Stimulated activated CD8-positive, alpha-beta memory T cell treated with anti-CD3 and anti-CD28 coated beads, Interleukin-7, amount 100 ng/mL, for 4 hours (primary cell): ENCODE measurements at regions not wholly inside any gene's neighbourhood (a gene's known extent, or its start where the extent isn't known, plus 50 kb on each side); places are given as distances from the start of the nearest gene placed in this dataset.

Experiments used
- DNase-seq, 2 donors: peaks; one replicate each; pipeline ENCODE4 v3.0.0-alpha.2; 2020; ENCODE audit warnings: low read depth in 2 of 2

DNA sequence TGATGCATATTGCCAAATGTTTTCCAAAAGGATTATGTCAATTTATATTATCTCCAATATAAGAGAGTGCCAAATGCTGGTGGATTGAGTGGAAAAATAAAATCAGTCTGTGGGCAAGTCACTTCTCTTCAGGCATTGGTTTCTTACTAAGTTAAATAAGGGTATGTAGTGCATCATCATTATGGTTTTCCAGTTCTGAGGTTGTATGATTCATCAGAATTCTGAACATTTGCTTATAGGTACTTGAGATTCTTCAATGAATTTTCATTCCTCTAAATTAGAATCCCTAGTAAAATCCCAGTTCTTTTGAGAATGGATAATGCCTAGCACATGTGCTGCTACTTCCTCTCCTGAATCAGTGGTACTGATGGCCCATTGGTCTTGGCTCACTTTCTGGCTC is 188.9 kb upstream of the OSR1 start:
- DNase-seq, result no peak

GRCh38 chr2:19545507-19545906 is 187.1 kb upstream of the OSR1 start:
- no peak for DNase-seq

GRCh38 chr2:19543663-19544383 is 185.4 kb upstream of the OSR1 start:
- no peak for DNase-seq

DNA sequence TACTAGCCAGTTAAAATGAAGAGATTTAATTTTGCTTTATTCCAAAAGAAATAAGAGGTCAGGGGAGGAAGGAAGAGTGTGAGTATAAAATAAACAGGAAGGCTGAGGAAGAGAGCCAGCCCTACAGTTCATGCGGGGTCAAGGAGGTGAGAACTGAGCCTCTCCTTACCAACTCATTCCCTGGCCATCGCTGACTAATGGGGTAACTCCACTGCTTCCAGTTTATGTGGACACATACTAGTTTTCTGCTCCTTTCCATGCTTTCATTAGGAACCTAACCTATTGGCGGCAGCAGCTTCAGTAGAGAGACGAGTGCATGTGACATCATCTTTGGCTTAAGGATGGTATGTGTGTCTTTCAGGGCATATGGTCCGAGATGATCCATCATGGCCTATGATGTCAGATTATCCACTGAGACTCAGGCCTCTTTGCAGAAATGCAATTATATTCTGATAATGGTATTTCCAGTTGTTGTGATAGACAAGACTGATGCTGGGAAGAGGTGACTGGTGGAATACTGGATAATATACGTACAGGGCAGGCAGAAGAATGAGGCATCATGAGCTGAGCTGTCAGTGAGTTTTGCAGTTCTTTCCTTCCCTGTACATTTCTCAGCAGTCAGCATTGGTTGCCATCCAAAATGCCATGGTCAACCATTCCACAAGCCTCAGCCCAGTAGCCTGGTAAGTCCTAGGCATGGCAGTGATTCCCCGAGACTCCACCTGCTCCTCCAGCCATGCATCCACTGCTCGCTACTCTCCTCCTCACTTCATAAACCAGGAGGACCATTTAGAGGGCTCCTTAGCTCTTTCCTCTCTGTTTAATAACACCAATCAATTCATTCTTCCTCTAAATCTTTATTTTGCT is 184.6 kb upstream of the OSR1 start:
- no peak for DNase-seq

GRCh38 chr2:19541884-19542283 is 183.5 kb upstream of the OSR1 start:
- DNase-seq, result no peak

DNA sequence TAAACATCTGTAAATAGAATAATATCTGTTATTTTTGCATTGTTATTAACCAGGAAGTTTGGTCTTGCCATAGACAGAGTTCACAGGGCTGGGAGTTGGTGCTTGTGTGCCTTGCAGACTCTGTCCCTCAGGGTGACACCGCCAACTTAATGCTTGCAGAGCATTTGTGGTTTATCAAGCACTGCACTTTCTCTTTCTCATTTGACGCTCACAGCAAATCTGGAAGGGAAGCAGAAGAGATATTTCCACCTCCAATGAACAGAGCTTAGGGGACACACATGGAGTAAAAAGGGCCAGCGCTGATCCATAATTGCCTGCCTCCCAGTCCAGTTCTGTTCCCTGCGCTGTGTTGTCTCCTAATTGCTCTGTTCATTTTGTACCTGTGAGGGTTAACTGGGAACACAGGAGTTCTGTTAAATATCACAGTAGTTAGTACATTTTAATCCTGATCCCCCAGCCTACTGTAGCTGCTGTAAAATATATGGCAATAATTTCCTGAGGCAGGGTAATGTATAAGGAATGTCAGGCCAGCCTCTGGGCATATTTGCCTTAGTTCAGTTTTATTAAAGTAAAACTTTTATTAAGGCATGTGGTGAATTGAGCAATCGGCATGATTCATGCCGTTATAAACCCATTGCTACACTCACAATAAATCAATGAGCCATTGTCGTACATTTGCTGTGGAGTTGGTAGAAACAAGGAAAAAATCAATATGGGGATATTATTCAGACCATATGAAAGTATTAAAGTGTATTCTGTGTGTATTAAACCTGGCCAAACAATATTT is 182.5 kb upstream of the OSR1 start:
- no peak for DNase-seq

- DNase-seq, result no peak
Measured at GRCh38 chr2:19538411-19538963, 180.1 kb upstream of the OSR1 start.

DNA sequence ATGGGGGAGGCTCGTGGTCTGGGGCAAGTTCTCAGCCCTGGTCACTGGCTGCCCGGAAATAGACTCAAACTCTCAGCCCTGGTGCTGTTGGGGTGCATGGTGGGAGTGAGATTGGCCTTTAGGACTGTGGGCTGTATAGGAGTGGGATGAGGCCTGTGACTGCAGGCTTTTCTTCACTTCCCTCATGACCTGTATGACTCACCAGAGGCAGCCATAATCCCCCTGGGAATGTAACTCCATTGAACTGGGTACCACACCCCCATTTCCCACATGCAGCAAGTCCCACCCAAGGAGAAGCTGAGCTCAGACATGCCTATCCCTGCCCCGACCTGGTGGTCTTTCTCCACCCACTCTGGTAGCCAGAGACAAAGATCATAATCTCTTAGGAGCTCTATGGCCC is 177.7 kb upstream of the OSR1 start:
- no peak for DNase-seq

- DNase-seq, result no peak
Measured at GRCh38 chr2:19532547-19533196, 174.2 kb upstream of the OSR1 start.

DNA sequence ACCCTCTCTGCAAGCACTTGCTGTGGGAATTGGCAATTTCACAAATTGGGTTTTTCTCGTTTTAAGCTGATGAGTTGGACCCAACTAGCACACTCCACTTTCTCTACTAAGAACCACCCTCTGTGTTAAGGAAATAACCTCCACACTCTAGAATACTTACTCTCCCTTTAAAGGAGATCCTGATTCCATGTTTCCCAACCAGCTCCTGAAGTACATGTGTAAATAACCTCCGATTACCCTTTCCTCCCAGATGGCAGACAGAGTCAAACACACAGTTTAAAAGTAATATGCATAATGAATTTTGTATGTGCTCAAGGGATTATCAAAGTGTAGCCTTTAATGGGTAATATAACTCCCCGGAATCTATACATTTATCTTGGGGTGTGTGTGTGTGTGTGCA is 171.3 kb upstream of the OSR1 start:
- no peak for DNase-seq

- no peak for DNase-seq
Measured at GRCh38 chr2:19527771-19528170, 169.3 kb upstream of the OSR1 start.

DNA sequence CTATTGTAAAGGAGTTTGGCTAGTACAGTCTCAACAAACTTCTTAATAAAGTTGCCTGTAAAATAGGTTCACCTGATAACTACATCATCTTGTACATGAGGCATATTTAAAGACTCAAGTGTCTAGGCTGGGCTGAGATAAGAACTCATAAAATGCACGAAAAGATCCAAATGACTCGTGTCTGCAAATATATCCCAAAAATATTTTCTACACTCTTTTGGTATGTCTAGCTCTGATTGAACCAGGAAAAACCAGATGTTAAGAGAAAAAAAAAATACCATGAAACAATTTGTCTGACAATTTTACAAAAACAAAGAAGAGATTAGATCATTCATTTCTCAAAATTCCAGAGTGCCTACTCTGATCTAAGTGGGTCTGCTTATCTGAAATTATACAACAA is 166.9 kb upstream of the OSR1 start:
- no peak for DNase-seq

DNA sequence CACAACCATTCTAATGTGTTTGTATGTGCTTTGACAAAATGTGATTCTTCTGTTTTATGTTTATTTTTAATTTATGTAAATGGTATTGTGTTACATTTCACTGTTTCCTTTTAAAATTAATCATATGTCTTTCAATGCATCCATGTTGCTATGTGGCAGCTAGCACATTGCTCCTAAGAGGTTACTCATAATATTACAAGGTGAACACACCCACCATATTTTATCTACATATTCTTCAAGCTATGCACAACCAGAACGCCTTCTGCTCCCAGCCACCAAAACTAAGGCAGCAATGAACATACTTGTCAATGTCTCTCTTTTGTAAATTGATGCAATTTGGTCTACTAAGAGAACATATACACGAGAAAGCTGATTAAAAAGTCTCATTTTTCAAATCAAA is 160.6 kb upstream of the OSR1 start:
- DNase-seq, result no peak

GRCh38 chr2:19507137-19507536 is 148.7 kb upstream of the OSR1 start:
- DNase-seq, result no peak

GRCh38 chr2:19505199-19506136 is 147.0 kb upstream of the OSR1 start:
- no peak for DNase-seq

DNA sequence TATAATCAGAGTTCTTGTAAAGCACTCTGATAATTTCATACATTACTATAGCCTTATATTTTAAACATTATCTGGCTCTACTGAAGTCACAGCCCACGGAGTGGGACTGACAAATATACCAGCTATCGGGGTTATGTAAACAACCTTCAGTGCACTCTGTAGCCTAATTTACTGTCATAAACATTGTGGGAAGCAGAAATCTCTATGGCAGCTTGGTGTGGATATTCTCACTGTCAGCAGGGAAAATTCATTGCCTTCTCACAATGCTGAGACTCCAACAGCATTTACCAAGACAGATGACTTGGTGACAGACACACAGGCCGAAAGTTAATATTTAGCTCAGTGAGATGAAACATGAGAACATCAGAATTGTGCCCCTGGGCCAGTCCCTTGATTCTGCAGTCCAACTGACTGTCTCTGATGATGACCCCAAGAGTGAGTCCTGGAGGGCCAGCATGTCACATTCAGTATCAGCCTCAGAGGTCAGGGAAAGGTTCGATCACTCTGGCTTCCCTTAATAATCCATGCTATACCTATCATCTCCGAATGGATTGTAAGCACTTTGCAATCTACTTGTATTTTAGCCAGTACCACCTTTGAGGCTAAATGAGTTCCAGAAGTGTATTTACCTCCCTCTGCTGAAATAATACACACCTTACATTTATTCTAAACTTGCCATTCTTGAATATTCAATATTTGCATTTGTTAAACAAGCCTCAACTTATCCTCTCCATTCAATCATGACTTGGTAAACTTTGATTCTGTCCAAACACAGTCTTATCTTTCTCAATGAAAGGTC is 146.2 kb upstream of the OSR1 start:
- DNase-seq, result no peak

DNA sequence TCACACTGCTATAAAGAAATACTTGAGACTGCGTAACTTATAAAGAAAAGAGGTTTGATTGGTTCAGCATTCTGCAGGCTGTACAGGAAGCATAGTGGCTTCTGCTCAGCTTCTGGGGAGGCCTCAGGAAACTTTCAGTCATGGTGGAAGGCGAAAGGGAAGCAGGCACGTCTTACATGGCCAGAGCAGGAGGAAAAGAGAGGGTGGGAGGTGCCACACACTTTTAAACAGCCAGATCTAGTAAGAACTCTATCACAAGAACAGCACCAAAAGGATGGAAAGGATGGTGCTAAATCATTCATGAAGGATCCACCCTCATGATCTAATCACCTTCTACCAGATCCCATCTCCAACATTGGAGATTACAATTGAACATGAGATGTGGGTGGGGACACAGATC is 145.5 kb upstream of the OSR1 start:
- no peak for DNase-seq

DNA sequence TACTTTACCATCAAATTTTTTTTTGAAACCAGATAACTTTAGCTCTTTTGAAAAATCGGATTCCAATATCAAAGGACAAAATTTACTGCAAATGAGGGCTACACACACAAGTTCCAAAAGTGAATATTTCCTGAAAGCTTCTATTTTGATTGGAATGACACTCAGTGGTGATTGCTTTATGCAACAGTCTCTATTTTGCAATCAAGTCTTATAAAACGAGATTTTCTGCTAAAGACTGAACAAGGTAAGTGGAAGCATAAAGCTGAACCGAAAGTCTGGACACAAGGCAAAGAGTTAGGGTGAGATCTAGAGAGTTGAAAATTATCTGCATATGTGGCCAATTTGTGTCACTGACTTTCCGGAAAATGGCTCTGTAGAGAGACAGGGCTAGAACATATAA is 145.0 kb upstream of the OSR1 start:
- no peak for DNase-seq

- no peak for DNase-seq
Measured at GRCh38 chr2:19500126-19500525, 141.7 kb upstream of the OSR1 start.

GRCh38 chr2:19496646-19497045 is 138.2 kb upstream of the OSR1 start:
- no peak for DNase-seq
